Right lobe of liver (tissue), 6 donors: ENCODE measurements at regions not wholly inside any gene's neighbourhood (a gene's known extent, or its start where the extent isn't known, plus 50 kb on each side); places are given as distances from the start of the nearest gene placed in this dataset.

ENCODE experiments used
- ATAC-seq, 4 donors: fragments of 200-7000 bp; cut with Tn5 transposase; one replicate each; pipeline ENCODE4 v1.9.1; 2020; ENCODE audit warnings: mild to moderate bottlenecking in 4 of 4, moderate library complexity in 4 of 4
- DNase-seq, 3 donors: peaks; one replicate each; pipeline ENCODE4 v3.0.0-alpha.2; 2020
- H3K27ac ChIP-seq, 3 donors: fragments of 200-600 bp; one replicate each; pipeline ENCODE4 v1.8.0; 2022
- H3K27me3 ChIP-seq, 2 donors: fragments of 200-600 bp; one replicate each; pipeline ENCODE4 v1.8.0; 2022
- H3K36me3 ChIP-seq, 4 donors: fragments of 200-600 bp; sonication (generic) in 1 of 4; one replicate each; pipeline versions ENCODE4 v1.5.1 to v1.8.0; 2017 to 2022; ENCODE audit warnings: control low read depth in 1 of 4
- H3K4me1 ChIP-seq, 4 donors: fragments of 200-600 bp; sonication (generic) in 1 of 4; one replicate each; pipeline versions ENCODE4 v1.5.1 to v1.8.0; 2017 to 2022; ENCODE audit warnings: control low read depth in 1 of 4
- H3K4me3 ChIP-seq, 3 donors: fragments of 200-600 bp; one replicate each; pipeline ENCODE4 v1.8.0; 2022
- H3K9me3 ChIP-seq, 4 donors: fragments of 200-600 bp; sonication (generic) in 1 of 4; one replicate each; pipeline versions ENCODE4 v1.5.1 to v1.8.0; 2017 to 2022; ENCODE audit warnings: control low read depth in 1 of 4
- CTCF ChIP-seq, 4 donors: fragments of 200-600 bp in 3 of 4; fragments of 450-650 bp in 1 of 4; IDR thresholded peaks; one replicate each; pipeline versions ENCODE4 v1.5.1 to v1.8.0; 2016 to 2022; ENCODE audit warnings: antibody characterized with exemption in 4 of 4, mild to moderate bottlenecking in 2 of 4
- POLR2A ChIP-seq: fragments of 450-650 bp; IDR thresholded peaks from one replicate; pipeline ENCODE4 v1.6.1; 2017; ENCODE audit warnings: antibody characterized with exemption, mild to moderate bottlenecking
- WGBS: methylation state at CpG from one replicate; pipeline ENCODE4 v1.1.6; 2018; ENCODE audit warnings: low coverage, low lambda C conversion rate; ENCODE audit not compliant: insufficient coverage; ENCODE audit errors: missing lambda C conversion rate; 5-methylcytosine and 5-hydroxymethylcytosine counted together
- intact Hi-C, 2 donors: fragments of 100-400 bp; cut with DNase I; formaldehyde crosslinking; loops; one replicate each; pipeline versions ENCODE4 v1.11.2 to v1.14.1; 2022
- donor health status: DM: no; HTN: yes; CAD: no.
- donor health status: DM: no; HTN: no; CAD: no.
- donor health status: DM: no; HTN: no; CAD: no.
- donor health status: DM: no; HTN: yes; CAD: no.
- donor health status: DM: no; HTN: yes; CAD: no.

GRCh38 chr4:96991083-96991482 is 1151.2 kb downstream of the PDHA2 start:
- H3K27ac ChIP-seq: no peak overlapping the region
- no peak overlapping the region for H3K4me3 ChIP-seq
- no peaks in the 10 kb centered on the region for H3K27me3 ChIP-seq
- H3K36me3 ChIP-seq: no peaks in the 10 kb centered on the region
- no peaks in the 10 kb centered on the region for H3K9me3 ChIP-seq
- 56% methylated on average over 1 of the region's 1 CpG for WGBS
- ATAC-seq: no peak
- intact Hi-C loops: no loop called here
- H3K4me1 ChIP-seq: no peaks in the 10 kb centered on the region
- DNase-seq: no peak
- no peak for TF ChIP-seq POLR2A
- TF ChIP-seq CTCF (IDR thresholded peaks at IDR 0.05): no peak

- TF ChIP-seq POLR2A: no peak
- TF ChIP-seq CTCF (IDR thresholded peaks at IDR 0.05): no peak
Measured at GRCh38 chr4:96992443-96992842, 1150.8 kb downstream of the STPG2 start.

GRCh38 chr4:96993560-96993959 is 1149.7 kb downstream of the STPG2 start:
- H3K4me1 ChIP-seq: no peaks in the 10 kb centered on the region
- DNase-seq: no peak
- TF ChIP-seq POLR2A: no peak
- TF ChIP-seq CTCF (IDR thresholded peaks at IDR 0.05): no peak
- ATAC-seq: no peak
- H3K4me3 ChIP-seq: no peak overlapping the region
- 51% methylated on average over 2 of the region's 3 CpGs for WGBS
- H3K27me3 ChIP-seq: no peaks in the 10 kb centered on the region
- intact Hi-C loops: no loop called here
- H3K27ac ChIP-seq: no peak overlapping the region
- H3K9me3 ChIP-seq: no peaks in the 10 kb centered on the region
- no peaks in the 10 kb centered on the region for H3K36me3 ChIP-seq

More at GRCh38 chr4:96992443-96992842, 1150.8 kb downstream of the STPG2 start:
- DNase-seq (no peak), ATAC-seq (no peak)
- intact Hi-C loops: no loop called here
- Histone ChIP-seq H3K4me3 (no peak overlapping the region), H3K36me3 (no peaks in the 10 kb centered on the region), H3K4me1 (no peaks in the 10 kb centered on the region), H3K27me3 (no peaks in the 10 kb centered on the region), H3K9me3 (no peaks in the 10 kb centered on the region), H3K27ac (no peak overlapping the region)
- WGBS: 66% methylated on average over 4 of the region's 4 CpGs

GRCh38 chr4:97003715-97004114 is 1139.6 kb downstream of the STPG2 start:
- Histone ChIP-seq H3K4me3 (no peak overlapping the region), H3K27me3 (no peaks in the 10 kb centered on the region), H3K9me3 (peaks cover 0 to 2% (median 0%) of the 10 kb centered on the region in 4 donors), H3K4me1 (no peaks in the 10 kb centered on the region), H3K36me3 (no peaks in the 10 kb centered on the region), H3K27ac (no peak overlapping the region)
- intact Hi-C loops: no loop called here
- DNase-seq: no peak
- no peak for TF ChIP-seq CTCF (IDR thresholded peaks at IDR 0.05)
- TF ChIP-seq POLR2A: no peak
- ATAC-seq: no peak

- no peak for DNase-seq
- no peak for TF ChIP-seq POLR2A
- TF ChIP-seq CTCF (IDR thresholded peaks at IDR 0.05): no peak
- Histone ChIP-seq H3K4me3 (no peak overlapping the region), H3K27ac (no peak overlapping the region), H3K36me3 (no peaks in the 10 kb centered on the region), H3K9me3 (no peaks in the 10 kb centered on the region), H3K27me3 (no peaks in the 10 kb centered on the region), H3K4me1 (no peaks in the 10 kb centered on the region)
- 75% methylated on average over 3 of the region's 3 CpGs for WGBS
- intact Hi-C loops: no loop called here
- ATAC-seq: no peak
Measured at GRCh38 chr4:97013309-97013708, 1130.0 kb downstream of the STPG2 start.
